Effector memory CD4-positive, alpha-beta T cell (primary cell): ENCODE measurements at regions not wholly inside any gene's neighbourhood (a gene's known extent, or its start where the extent isn't known, plus 50 kb on each side); places are given as distances from the start of the nearest gene placed in this dataset.
"Not testable (repeated sequence)": the region's sequence is repeated elsewhere in the genome, so short reads cannot be mapped to it uniquely, and the experiment has no call there.

Source experiments
- DNase-seq, 3 donors: peaks; one replicate each; pipeline ENCODE4 v3.0.0-alpha.2; 2020
- H3K27ac ChIP-seq: 2 replicates; pipeline ENCODE4 v1.7.0; 2013; ENCODE audit warnings: mild to moderate bottlenecking, low read length, moderate library complexity; ENCODE audit not compliant: insufficient read depth, poor library complexity, severe bottlenecking
- H3K27me3 ChIP-seq: replicated peaks from 2 replicates; pipeline ENCODE4 v1.7.0; 2013; ENCODE audit warnings: mild to moderate bottlenecking, low read length; ENCODE audit not compliant: insufficient read depth, control insufficient read depth, poor library complexity, severe bottlenecking
- H3K36me3 ChIP-seq: 2 replicates; pipeline ENCODE4 v1.7.0; 2013; ENCODE audit warnings: mild to moderate bottlenecking, low read length, moderate library complexity; ENCODE audit not compliant: control insufficient read depth, insufficient read depth
- H3K4me1 ChIP-seq: 2 replicates; pipeline ENCODE4 v1.7.0; 2013; ENCODE audit warnings: low read length, mild to moderate bottlenecking; ENCODE audit not compliant: control insufficient read depth, insufficient read depth, poor library complexity, severe bottlenecking
- H3K4me3 ChIP-seq: 2 replicates; pipeline ENCODE4 v1.7.0; 2013; ENCODE audit warnings: low read length, low read depth, mild to moderate bottlenecking; ENCODE audit not compliant: insufficient read depth, poor library complexity, severe bottlenecking
- H3K9me3 ChIP-seq: 2 replicates; pipeline ENCODE4 v1.7.0; 2013; ENCODE audit warnings: mild to moderate bottlenecking, low read length, moderate library complexity; ENCODE audit not compliant: control insufficient read depth

GRCh38 chr19:28538579-28538978 is 674.4 kb downstream of the UQCRFS1 start:
- H3K27me3 ChIP-seq, H3K9me3 ChIP-seq, H3K4me1 ChIP-seq, H3K36me3 ChIP-seq, DNase-seq, H3K27ac ChIP-seq, H3K4me3 ChIP-seq: not testable (repeated sequence)

- H3K27ac ChIP-seq: no peak overlapping the region
- no peaks in the 10 kb centered on the region for H3K36me3 ChIP-seq
- H3K9me3 ChIP-seq: peaks cover 3% of the 10 kb centered on the region
- no peaks in the 10 kb centered on the region for H3K27me3 ChIP-seq
- DNase-seq: no peak
- no peak overlapping the region for H3K4me3 ChIP-seq
- no peaks in the 10 kb centered on the region for H3K4me1 ChIP-seq
Measured at GRCh38 chr19:28537896-28538295, 675.1 kb downstream of the UQCRFS1 start.

GRCh38 chr19:28537079-28537478 is 675.9 kb downstream of the UQCRFS1 start:
- no peaks in the 10 kb centered on the region for H3K36me3 ChIP-seq
- H3K27me3 ChIP-seq: no peaks in the 10 kb centered on the region
- DNase-seq: no peak
- no peak overlapping the region for H3K27ac ChIP-seq
- peaks cover 3% of the 10 kb centered on the region for H3K9me3 ChIP-seq
- H3K4me1 ChIP-seq: no peaks in the 10 kb centered on the region
- H3K4me3 ChIP-seq: no peak overlapping the region

- no peak for DNase-seq
- peaks cover 3% of the 10 kb centered on the region for H3K9me3 ChIP-seq
- no peak overlapping the region for H3K27ac ChIP-seq
- no peak overlapping the region for H3K4me3 ChIP-seq
- H3K27me3 ChIP-seq: no peaks in the 10 kb centered on the region
- no peaks in the 10 kb centered on the region for H3K4me1 ChIP-seq
- no peaks in the 10 kb centered on the region for H3K36me3 ChIP-seq
Measured at GRCh38 chr19:28535352-28535775, 677.6 kb downstream of the UQCRFS1 start.

GRCh38 chr19:28534766-28535351 is 678.1 kb downstream of the UQCRFS1 start:
- no peaks in the 10 kb centered on the region for H3K36me3 ChIP-seq
- H3K27ac ChIP-seq: no peak overlapping the region
- H3K4me1 ChIP-seq: no peaks in the 10 kb centered on the region
- H3K9me3 ChIP-seq: peaks cover 3% of the 10 kb centered on the region
- H3K4me3 ChIP-seq: no peak overlapping the region
- DNase-seq: no peak
- H3K27me3 ChIP-seq: no peaks in the 10 kb centered on the region

- Histone ChIP-seq H3K9me3 (peaks cover 3% of the 10 kb centered on the region), H3K4me1 (no peaks in the 10 kb centered on the region), H3K27ac (no peak overlapping the region), H3K36me3 (no peaks in the 10 kb centered on the region), H3K4me3 (no peak overlapping the region), H3K27me3 (no peaks in the 10 kb centered on the region)
- DNase-seq: no peak
Measured at GRCh38 chr19:28532765-28533341, 680.1 kb downstream of the UQCRFS1 start.

- no peaks in the 10 kb centered on the region for H3K4me1 ChIP-seq
- no peaks in the 10 kb centered on the region for H3K36me3 ChIP-seq
- no peak overlapping the region for H3K4me3 ChIP-seq
- no peaks in the 10 kb centered on the region for H3K27me3 ChIP-seq
- H3K27ac ChIP-seq: no peak overlapping the region
- DNase-seq: no peak
- H3K9me3 ChIP-seq: peaks cover 3% of the 10 kb centered on the region
Measured at GRCh38 chr19:28531979-28532378, 681.0 kb downstream of the UQCRFS1 start.

- no peaks in the 10 kb centered on the region for H3K36me3 ChIP-seq
- DNase-seq: no peak
- H3K4me1 ChIP-seq: no peaks in the 10 kb centered on the region
- H3K27me3 ChIP-seq: no peaks in the 10 kb centered on the region
- H3K9me3 ChIP-seq: peaks cover 3% of the 10 kb centered on the region
- no peak overlapping the region for H3K27ac ChIP-seq
- no peak overlapping the region for H3K4me3 ChIP-seq
Measured at GRCh38 chr19:28530406-28531035, 682.4 kb downstream of the UQCRFS1 start.

- Histone ChIP-seq H3K9me3 (no peaks in the 10 kb centered on the region), H3K27me3 (no peaks in the 10 kb centered on the region), H3K4me1 (no peaks in the 10 kb centered on the region), H3K36me3 (no peaks in the 10 kb centered on the region), H3K27ac (no peak overlapping the region), H3K4me3 (no peak overlapping the region)
- DNase-seq: no peak
Measured at GRCh38 chr19:28526038-28526437, 686.9 kb downstream of the UQCRFS1 start.

- Histone ChIP-seq H3K36me3 (no peaks in the 10 kb centered on the region), H3K27ac (no peak overlapping the region), H3K4me1 (no peaks in the 10 kb centered on the region), H3K9me3 (no peaks in the 10 kb centered on the region), H3K4me3 (no peak overlapping the region), H3K27me3 (no peaks in the 10 kb centered on the region)
- no peak for DNase-seq
Measured at GRCh38 chr19:28523619-28524018, 689.3 kb downstream of the UQCRFS1 start.
